HG02759 (cell line): ENCODE measurements at regions not wholly inside any gene's neighbourhood (a gene's known extent, or its start where the extent isn't known, plus 50 kb on each side); places are given as distances from the start of the nearest gene placed in this dataset.

Source experiments
- ATAC-seq: cut with Tn5 transposase; IDR thresholded peaks from one replicate; pipeline ENCODE4 v1.9.1; 2021; ENCODE audit warnings: mild to moderate bottlenecking, moderate library complexity; ENCODE audit not compliant: unreplicated experiment

- ATAC-seq, result no peak
These were observed 606.7 kb downstream of the STIM2 start for GRCh38 chr4:27467351-27467750.

- ATAC-seq, result no peak
These were observed 611.7 kb downstream of the STIM2 start for GRCh38 chr4:27472364-27472763.

- ATAC-seq, result no peak
These were observed 614.0 kb downstream of the STIM2 start for GRCh38 chr4:27474691-27475090.

GRCh38 chr4:27484216-27484615 lies 623.6 kb downstream of the STIM2 start:
- no peak for ATAC-seq

- no peak for ATAC-seq
These were observed 629.7 kb downstream of the STIM2 start for GRCh38 chr4:27490315-27490714.

DNA sequence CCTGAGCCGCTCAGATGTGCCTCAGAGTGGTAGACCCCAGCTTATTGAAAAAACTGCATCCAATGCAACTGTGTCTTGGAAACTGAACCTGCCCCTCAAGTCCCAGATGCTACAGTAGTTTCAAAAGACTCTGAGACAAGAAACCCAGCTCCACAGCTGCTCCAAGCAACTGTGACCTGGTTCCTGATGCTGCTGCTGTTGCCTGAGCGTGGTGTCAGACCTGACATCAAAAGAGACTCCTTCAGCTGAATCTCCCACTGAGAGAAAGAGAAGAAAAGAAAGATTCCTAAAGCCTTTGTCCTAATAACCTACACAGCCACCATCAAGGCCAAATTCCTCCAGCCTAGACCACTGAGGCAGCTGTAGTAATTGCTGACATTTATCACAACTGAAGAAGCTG lies 630.1 kb downstream of the STIM2 start:
- no peak for ATAC-seq

- no peak for ATAC-seq
These were observed 645.8 kb downstream of the STIM2 start for GRCh38 chr4:27506401-27506800.

- ATAC-seq, result no peak
These were observed 654.1 kb downstream of the STIM2 start for GRCh38 chr4:27514711-27515110.

DNA sequence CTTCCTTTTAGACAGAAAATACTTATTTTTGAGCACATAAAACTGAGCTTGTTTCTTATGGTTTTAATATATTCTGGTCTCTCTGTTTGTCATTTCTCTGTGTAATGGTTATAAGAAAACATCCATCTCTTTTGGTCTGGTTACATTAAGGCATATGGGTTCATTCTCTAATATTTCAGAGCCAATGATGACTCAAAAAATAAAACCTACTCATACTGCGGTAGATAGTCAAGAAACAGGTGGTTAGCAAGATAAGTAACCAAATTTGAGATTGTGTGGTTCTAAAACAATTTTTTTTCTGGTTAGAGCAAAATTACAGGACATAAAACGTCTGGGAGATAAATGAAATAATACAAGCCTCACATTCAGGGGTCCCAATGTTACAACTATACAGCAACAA lies 654.5 kb downstream of the STIM2 start:
- no peak for ATAC-seq

GRCh38 chr4:27518876-27519275 lies 658.2 kb downstream of the STIM2 start:
- ATAC-seq, result no peak

- no peak for ATAC-seq
These were observed 663.6 kb downstream of the STIM2 start for GRCh38 chr4:27524224-27524623.

- ATAC-seq, result no peak
These were observed 673.8 kb downstream of the STIM2 start for GRCh38 chr4:27534488-27534887.

DNA sequence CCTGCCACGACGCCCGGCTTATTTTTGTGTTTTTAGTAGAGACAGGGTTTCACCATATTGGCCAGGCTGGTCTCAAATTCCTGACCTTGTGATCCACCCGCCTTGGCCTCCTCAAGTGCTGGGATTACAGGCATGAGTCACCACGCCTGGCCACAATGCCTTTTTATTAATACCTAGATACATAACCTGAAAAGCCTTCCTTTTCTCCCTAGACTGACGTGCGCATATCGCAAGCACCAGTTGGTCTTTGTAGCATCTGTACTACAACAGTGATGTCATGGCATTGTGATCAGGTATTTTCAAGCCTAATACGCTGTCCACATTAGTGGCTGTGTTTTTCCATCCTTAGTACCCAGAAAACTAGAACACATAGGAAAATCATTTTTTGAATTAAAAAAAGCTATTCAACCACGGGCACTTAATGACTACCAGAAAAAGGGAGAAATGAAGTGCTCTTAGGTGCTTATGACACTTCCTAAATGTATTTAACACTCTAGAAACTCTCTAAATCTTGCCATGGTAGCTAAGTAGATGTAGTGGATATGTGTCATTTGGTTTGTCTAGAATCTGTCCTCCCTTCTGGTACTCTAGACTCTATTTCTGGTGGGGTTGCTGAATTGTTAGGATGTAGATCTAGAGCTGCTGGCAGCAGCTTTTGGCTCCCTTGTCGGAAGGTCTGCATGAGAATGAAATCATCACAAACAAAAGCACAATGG lies 707.8 kb downstream of the STIM2 start:
- no peak for ATAC-seq

DNA sequence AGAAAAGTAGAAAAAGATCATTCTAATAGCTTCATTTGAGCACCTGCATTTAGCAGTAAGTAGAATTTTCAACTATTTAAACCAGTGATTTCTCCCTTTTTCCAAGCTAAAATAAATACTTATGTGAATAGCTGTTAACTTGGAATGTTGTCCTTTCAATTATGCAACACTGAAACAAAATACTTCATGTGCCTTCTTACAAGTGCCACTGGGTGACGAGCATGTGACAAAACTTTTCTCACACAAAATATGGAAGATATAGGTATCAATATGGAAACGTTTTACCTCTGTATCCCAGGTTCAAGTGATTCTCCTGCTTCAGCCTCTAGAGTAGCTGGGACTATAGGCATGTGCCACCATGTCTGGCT lies 708.3 kb downstream of the STIM2 start:
- no peak for ATAC-seq

DNA sequence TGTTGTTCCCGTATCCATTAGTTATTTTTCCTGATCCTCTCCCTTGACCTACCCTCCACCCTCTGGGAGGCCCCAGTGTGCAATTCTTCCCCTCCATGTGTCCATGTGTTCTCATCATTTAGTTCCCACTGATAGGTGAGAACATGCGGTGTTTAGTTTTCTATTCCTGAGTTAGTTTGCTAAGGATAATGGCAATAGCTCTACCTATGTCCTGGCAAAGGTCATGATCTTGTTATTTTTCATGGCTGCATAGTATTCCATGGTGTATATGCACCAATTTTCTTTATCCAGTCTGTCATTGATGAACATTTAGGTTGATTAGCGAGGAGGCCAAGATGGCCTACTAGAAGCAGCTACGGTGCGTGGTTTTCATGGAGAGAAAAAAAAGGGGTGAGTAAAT lies 714.1 kb downstream of the STIM2 start:
- no peak for ATAC-seq

- ATAC-seq, result no peak
These were observed 717.3 kb downstream of the STIM2 start for GRCh38 chr4:27577951-27578350.

DNA sequence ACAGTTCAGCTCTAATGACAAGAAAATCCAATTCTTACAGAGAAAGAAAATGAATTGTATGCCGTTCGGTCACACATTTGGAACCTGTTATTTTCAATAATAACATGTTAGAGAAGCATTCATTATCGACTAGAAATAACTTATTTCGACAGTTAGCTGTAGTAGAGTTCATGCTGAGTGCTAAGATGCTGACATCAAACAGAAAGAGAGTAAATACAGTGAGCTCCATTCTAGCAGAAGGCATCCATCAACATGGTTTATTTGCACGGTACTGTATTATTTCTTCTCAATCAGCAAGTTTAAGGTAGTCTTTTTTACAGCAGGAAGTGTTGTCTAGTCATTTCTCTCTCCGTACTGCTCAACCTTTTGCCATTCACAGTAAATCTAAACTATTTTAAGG lies 732.1 kb downstream of the STIM2 start:
- no peak for ATAC-seq

DNA sequence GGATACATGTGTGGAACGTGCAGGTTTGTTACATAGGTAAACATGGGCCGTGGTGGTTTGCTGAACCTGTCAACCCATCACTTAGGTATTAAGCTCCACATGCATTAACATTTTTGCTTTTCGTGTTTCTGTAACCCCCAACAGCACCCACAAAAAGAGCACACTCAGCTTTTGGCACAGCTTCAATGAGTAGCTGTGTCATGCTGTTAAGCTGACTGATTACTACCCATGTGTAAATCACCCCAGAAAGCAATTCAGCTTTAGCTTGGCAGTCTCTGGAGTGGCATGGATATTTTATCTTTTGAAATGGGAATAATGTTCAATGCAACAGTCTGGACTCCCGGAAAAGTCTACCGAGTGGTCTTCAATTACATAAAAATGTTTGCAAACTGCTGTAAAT lies 734.3 kb downstream of the STIM2 start:
- ATAC-seq, result no peak

DNA sequence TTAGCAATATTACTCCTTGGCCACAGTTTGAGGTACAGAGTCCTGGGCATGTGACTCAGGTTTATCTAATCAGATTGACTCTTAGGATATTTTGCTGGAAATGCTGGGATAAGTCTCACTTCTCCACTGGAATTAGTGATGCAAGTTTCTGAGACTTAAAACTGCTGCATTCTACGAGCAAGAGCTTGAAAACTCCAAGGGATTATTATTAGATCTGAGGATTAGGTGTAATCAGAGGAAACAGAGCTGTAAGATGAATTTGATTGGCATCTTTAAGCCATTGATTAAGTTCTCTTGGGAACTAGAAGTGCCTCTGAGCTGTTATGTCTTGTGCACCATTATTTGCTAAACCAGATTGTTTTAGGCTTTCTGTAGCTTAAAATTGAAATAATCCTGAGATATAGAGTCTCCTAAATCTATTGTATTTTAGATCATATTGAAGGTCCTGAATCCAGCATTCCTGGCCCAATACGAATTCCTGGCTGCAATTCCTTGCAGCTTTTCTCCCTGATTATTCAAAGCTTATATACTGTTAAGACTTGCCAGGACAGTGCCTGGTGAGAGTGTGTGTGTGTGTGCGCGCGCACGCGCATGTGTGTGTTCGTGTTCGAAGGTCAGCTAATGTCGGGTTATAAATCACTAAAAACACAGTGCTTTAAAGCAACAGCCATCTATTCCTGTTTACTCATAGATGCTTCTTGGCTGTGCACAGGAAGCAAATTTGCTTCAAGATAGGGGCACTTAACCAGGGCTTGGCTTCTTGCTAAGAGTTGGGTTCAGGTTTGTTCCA lies 735.1 kb downstream of the STIM2 start:
- ATAC-seq, result no peak

GRCh38 chr4:27602172-27602571 lies 741.5 kb downstream of the STIM2 start:
- no peak for ATAC-seq

- no peak for ATAC-seq
These were observed 744.1 kb downstream of the STIM2 start for GRCh38 chr4:27604692-27605091.

DNA sequence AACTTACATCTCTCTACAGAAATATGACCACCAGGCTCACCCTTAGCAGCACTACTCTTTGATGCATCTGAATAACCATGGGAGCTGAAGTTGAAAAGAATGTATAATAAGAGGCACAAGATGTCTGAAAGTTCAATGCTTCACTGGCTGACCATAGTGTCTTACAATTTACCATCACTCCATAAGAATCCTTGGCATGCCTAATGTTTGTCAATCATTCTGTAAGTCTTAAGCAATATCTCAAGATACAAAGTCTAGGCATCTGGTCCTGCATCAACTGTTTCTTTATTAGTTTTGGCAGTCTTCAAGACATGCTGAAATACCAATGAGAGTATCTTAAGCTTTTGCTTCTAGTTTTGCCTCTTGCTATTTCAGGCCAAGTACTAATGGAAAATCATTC lies 755.5 kb downstream of the STIM2 start:
- no peak for ATAC-seq

GRCh38 chr4:27619435-27619834 lies 758.8 kb downstream of the STIM2 start:
- ATAC-seq, result no peak
